Loucy (cell line): ENCODE measurements at regions not wholly inside any gene's neighbourhood (a gene's known extent, or its start where the extent isn't known, plus 50 kb on each side); places are given as distances from the start of the nearest gene placed in this dataset.
"Not testable (repeated sequence)": the region's sequence is repeated elsewhere in the genome, so short reads cannot be mapped to it uniquely, and the experiment has no call there.

ENCODE experiments used
- H2AFZ ChIP-seq: fragments of 200-600 bp; sonication (generic); 2 replicates; pipeline ENCODE4 v1.6.0; 2016; ENCODE audit warnings: antibody characterized with exemption, mild to moderate bottlenecking, low read length, moderate library complexity
- H3F3A ChIP-seq: fragments of 200-600 bp; 2 replicates; pipeline ENCODE4 v1.6.0; 2016; ENCODE audit warnings: antibody characterized with exemption, low read depth, mild to moderate bottlenecking
- H3K27me3 ChIP-seq: fragments of 200-600 bp; sonication (generic); 2 replicates; pipeline ENCODE4 v1.6.1; 2014; ENCODE audit warnings: low read length, mild to moderate bottlenecking; ENCODE audit not compliant: insufficient read depth, poor library complexity, severe bottlenecking
- H3K36me3 ChIP-seq: fragments of 200-600 bp; sonication (generic); 2 replicates; pipeline ENCODE4 v1.6.1; 2016; ENCODE audit warnings: low read length; ENCODE audit not compliant: insufficient read depth
- H3K4me1 ChIP-seq: fragments of 200-600 bp; sonication (generic); 2 replicates; pipeline ENCODE4 v1.5.1; 2014; ENCODE audit warnings: low read length, mild to moderate bottlenecking; ENCODE audit not compliant: insufficient read depth, poor library complexity, severe bottlenecking
- H3K4me2 ChIP-seq: fragments of 200-600 bp; sonication (generic); 2 replicates; pipeline ENCODE4 v1.6.0; 2014; ENCODE audit warnings: antibody characterized with exemption, low read length, low read depth, mild to moderate bottlenecking; ENCODE audit not compliant: poor library complexity, severe bottlenecking
- H3K4me3 ChIP-seq: fragments of 200-600 bp; sonication (generic); 2 replicates; pipeline ENCODE4 v1.5.1; 2014; ENCODE audit warnings: low read length, mild to moderate bottlenecking, mixed read lengths; ENCODE audit not compliant: poor library complexity, severe bottlenecking
- H3K79me2 ChIP-seq: fragments of 200-600 bp; sonication (generic); 2 replicates; pipeline ENCODE4 v1.6.1; 2014; ENCODE audit warnings: low read length; ENCODE audit not compliant: insufficient read depth
- H3K9ac ChIP-seq: fragments of 200-600 bp; sonication (generic); 2 replicates; pipeline ENCODE4 v1.6.0; 2014; ENCODE audit warnings: mild to moderate bottlenecking, low read depth, low read length, moderate library complexity; ENCODE audit not compliant: poor library complexity, severe bottlenecking
- H3K9me2 ChIP-seq: fragments of 200-600 bp; sonication (generic); replicated peaks from 2 replicates; pipeline ENCODE4 v1.6.1; 2016; ENCODE audit warnings: low read depth, low read length, mixed read lengths
- H3K9me3 ChIP-seq: fragments of 200-600 bp; sonication (generic); 2 replicates; pipeline ENCODE4 v1.6.1; 2014; ENCODE audit warnings: mild to moderate bottlenecking, antibody characterized with exemption, low read length, low read depth; ENCODE audit not compliant: insufficient read depth
- H4K20me1 ChIP-seq: fragments of 200-600 bp; sonication (generic); 2 replicates; pipeline ENCODE4 v1.6.0; 2014; ENCODE audit warnings: antibody characterized with exemption, low read length, mild to moderate bottlenecking; ENCODE audit not compliant: insufficient read depth, poor library complexity, severe bottlenecking
- CTCF ChIP-seq: fragments of 200-600 bp; sonication (generic); conservative IDR thresholded peaks from 2 replicates; pipeline ENCODE4 v1.5.1; 2014; ENCODE audit warnings: mild to moderate bottlenecking, antibody characterized with exemption, low read length
- EZH2phosphoT487 ChIP-seq: fragments of 200-600 bp; IDR thresholded peaks from 2 replicates; pipeline ENCODE4 v1.6.1; 2018; ENCODE audit warnings: antibody characterized with exemption, mild to moderate bottlenecking, moderate library complexity, borderline replicate concordance

- Histone ChIP-seq H3K27me3 (no peaks in the 10 kb centered on the region), H3K9me2 (no peaks in the 10 kb centered on the region), H3K79me2 (no peaks in the 10 kb centered on the region), H3F3A (no peaks in the 10 kb centered on the region), H3K36me3 (no peaks in the 10 kb centered on the region), H3K4me3 (no peak overlapping the region), H3K9me3 (no peaks in the 10 kb centered on the region), H3K9ac (no peak overlapping the region), H3K4me1 (no peaks in the 10 kb centered on the region), H2AFZ (no peak overlapping the region), H4K20me1 (no peaks in the 10 kb centered on the region), H3K4me2 (no peak overlapping the region)
- TF ChIP-seq CTCF (no peak), EZH2phosphoT487 (no peak)
Measured at GRCh38 chr5:5857396-5857795, 434.9 kb downstream of the ICE1 start.

- Histone ChIP-seq H3K9me2 (no peaks in the 10 kb centered on the region), H3K9me3 (no peaks in the 10 kb centered on the region), H3K27me3 (no peaks in the 10 kb centered on the region), H4K20me1 (no peaks in the 10 kb centered on the region), H3K4me2 (no peak overlapping the region), H3K9ac (no peak overlapping the region), H3K36me3 (no peaks in the 10 kb centered on the region), H3K4me1 (no peaks in the 10 kb centered on the region), H3K4me3 (no peak overlapping the region), H2AFZ (no peak overlapping the region), H3F3A (no peaks in the 10 kb centered on the region), H3K79me2 (no peaks in the 10 kb centered on the region)
- TF ChIP-seq EZH2phosphoT487: no peak
- no peak for TF ChIP-seq CTCF
Measured at GRCh38 chr5:5854087-5854486, 431.6 kb downstream of the ICE1 start.

DNA sequence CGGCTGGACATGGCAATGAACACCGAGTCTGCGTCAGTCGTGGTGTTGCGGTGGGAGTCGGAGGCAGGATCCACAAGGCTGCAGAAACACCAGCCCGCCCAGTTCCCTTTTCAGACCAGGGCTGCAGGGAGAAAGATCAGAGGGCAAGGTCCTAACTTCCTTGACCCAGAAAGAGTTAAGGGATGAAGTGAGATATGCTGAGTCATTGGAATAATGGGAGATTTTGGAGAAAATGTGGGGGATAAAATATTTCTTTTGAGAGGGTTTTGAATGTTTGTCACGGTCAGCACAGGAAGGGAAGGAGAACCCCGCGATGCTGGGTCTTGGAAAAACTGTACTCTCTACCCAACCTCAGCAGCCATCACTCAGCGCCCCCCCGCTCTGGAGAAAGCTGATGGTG is 416.0 kb downstream of the ICE1 start:
- no peaks in the 10 kb centered on the region for H3K9me2 ChIP-seq
- no peaks in the 10 kb centered on the region for H3K4me1 ChIP-seq
- TF ChIP-seq EZH2phosphoT487 (no peak), CTCF (no peak)
- H3K79me2 ChIP-seq: no peaks in the 10 kb centered on the region
- no peaks in the 10 kb centered on the region for H3K27me3 ChIP-seq
- no peaks in the 10 kb centered on the region for H4K20me1 ChIP-seq
- no peaks in the 10 kb centered on the region for H3K36me3 ChIP-seq
- no peak overlapping the region for H3K4me2 ChIP-seq
- no peaks in the 10 kb centered on the region for H3K9me3 ChIP-seq
- H3K4me3 ChIP-seq: no peak overlapping the region
- no peak overlapping the region for H2AFZ ChIP-seq
- H3F3A ChIP-seq: no peaks in the 10 kb centered on the region
- H3K9ac ChIP-seq: no peak overlapping the region

DNA sequence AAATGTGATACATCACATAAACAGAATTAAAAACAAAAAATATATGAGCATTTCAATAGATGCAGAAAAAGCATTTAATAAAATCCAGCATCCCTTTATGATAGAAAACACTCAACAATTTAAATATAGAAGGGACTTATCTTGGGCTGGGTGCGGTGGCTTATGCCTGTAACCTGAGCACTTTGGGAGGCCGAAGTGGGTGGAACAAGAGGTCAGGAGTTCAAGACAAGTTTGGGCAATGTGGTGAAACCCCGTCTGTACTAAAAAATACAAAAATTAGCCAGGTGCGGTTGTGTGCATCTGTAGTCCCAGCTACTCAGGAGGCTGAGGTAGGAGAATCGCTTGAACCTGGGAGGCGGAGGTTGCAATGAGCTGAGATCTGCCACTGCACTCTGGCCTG is 409.1 kb downstream of the ICE1 start:
- H3K4me1 ChIP-seq, H3K9ac ChIP-seq, H2AFZ ChIP-seq, H3K4me2 ChIP-seq, H3K9me2 ChIP-seq, H3K27me3 ChIP-seq, H3K79me2 ChIP-seq, H3F3A ChIP-seq, H3K4me3 ChIP-seq, H4K20me1 ChIP-seq, H3K36me3 ChIP-seq, H3K9me3 ChIP-seq: not testable (repeated sequence)
